AG09309 (cell line): ENCODE measurements at regions not wholly inside any gene's neighbourhood (a gene's known extent, or its start where the extent isn't known, plus 50 kb on each side); places are given as distances from the start of the nearest gene placed in this dataset.

ENCODE experiments used
- DNase-seq: peaks from one replicate; pipeline ENCODE4 v3.0.0-alpha.2; 2010; ENCODE audit warnings: low read depth
- H3K4me3 ChIP-seq: 2 replicates; pipeline ENCODE4 v1.5.1; 2011; ENCODE audit warnings: mild to moderate bottlenecking, low read depth, low read length, moderate library complexity; ENCODE audit not compliant: control insufficient read depth
- CTCF ChIP-seq: IDR thresholded peaks from 2 replicates; pipeline ENCODE4 v1.5.1; 2011; ENCODE audit warnings: mild to moderate bottlenecking, low read depth, low read length, inconsistent platforms; ENCODE audit not compliant: insufficient read depth, control insufficient read depth; ENCODE audit errors: missing control alignments

GRCh38 chrX:145178268-145178667 lies 69.0 kb upstream of the SPANXN1 start:
- no peak for DNase-seq
- no peak overlapping the region for H3K4me3 ChIP-seq
- TF ChIP-seq CTCF: peak; percentile 16

- no peak overlapping the region for H3K4me3 ChIP-seq
- TF ChIP-seq CTCF: peak; percentile 30
- DNase-seq: no peak
Measured at GRCh38 chrX:145190801-145191389, 56.4 kb upstream of the SPANXN1 start.
